H1 (cell line): ENCODE measurements at regions not wholly inside any gene's neighbourhood (a gene's known extent, or its start where the extent isn't known, plus 50 kb on each side); places are given as distances from the start of the nearest gene placed in this dataset.

ENCODE experiments used
- CTCF ChIA-PET: fragments of 300-600 bp; sonication (Branson Sonifier 250); formaldehyde crosslinking; loops from one replicate; lab custom pipeline; 2021; ENCODE audit not compliant: partially characterized antibody; lab: Charles Lee
- POLR2A ChIA-PET: fragments of 300-600 bp; sonication (Branson Sonifier 250); formaldehyde crosslinking; loops from one replicate; lab custom pipeline; 2021; ENCODE audit warnings: inconsistent platforms; ENCODE audit not compliant: partially characterized antibody; lab: Charles Lee
- DNase-seq, 2 experiments: peaks; one replicate each; pipeline versions ENCODE4 v3.0.0 to v3.0.0-alpha.2; 2010 to 2022; ENCODE audit warnings: low spot score in 2 of 2, low read depth in 1 of 2, mixed read lengths in 1 of 2
- FAIRE-seq: peaks from 2 replicates; lab custom pipeline; 2011; peaks lifted over from hg19 to GRCh38; lab: Jason Lieb, UNC
- H2AFZ ChIP-seq: 2 replicates; pipeline ENCODE4 v1.8.1; 2012; ENCODE audit warnings: low read length, inconsistent platforms
- H2AK5ac ChIP-seq: 2 replicates; pipeline ENCODE4 v1.6.1; 2013; ENCODE audit warnings: low read depth, low read length
- H2BK120ac ChIP-seq: replicated peaks from 2 replicates; pipeline ENCODE3; 2013; ENCODE audit warnings: low read depth, low read length, inconsistent platforms
- H2BK12ac ChIP-seq: 2 replicates; pipeline ENCODE4 v1.6.1; 2013; ENCODE audit warnings: low read depth, low read length
- H2BK15ac ChIP-seq: 2 replicates; pipeline ENCODE4 v1.6.1; 2013; ENCODE audit warnings: low read length
- H2BK20ac ChIP-seq: 2 replicates; pipeline ENCODE4 v1.6.1; 2013; ENCODE audit warnings: low read length
- H2BK5ac ChIP-seq: 2 replicates; pipeline ENCODE4 v1.6.1; 2013; ENCODE audit warnings: low read depth, low read length
- H3K14ac ChIP-seq: 2 replicates; pipeline ENCODE4 v1.6.1; 2013; ENCODE audit warnings: inconsistent platforms; ENCODE audit not compliant: insufficient read length
- H3K18ac ChIP-seq: 2 replicates; pipeline ENCODE4 v1.6.1; 2013; ENCODE audit warnings: low read length; ENCODE audit errors: extremely low read depth
- H3K23ac ChIP-seq: 2 replicates; pipeline ENCODE4 v1.6.1; 2013; ENCODE audit warnings: inconsistent platforms; ENCODE audit not compliant: insufficient read length
- H3K23me2 ChIP-seq: 2 replicates; pipeline ENCODE4 v1.6.1; 2013; ENCODE audit warnings: low read depth, low read length
- H3K27ac ChIP-seq: 2 replicates; pipeline ENCODE4 v1.6.1; 2011; ENCODE audit warnings: low read depth, low read length, inconsistent platforms
- H3K27me3 ChIP-seq, 4 experiments: replicated peaks in 1 of 4; 1 replicate in 1 of 4; 2 replicates in 3 of 4; pipeline versions ENCODE4 v1.6.1 to v1.8.1; 2011 to 2013; ENCODE audit warnings: low read length in 3 of 4, mild to moderate bottlenecking in 3 of 4, inconsistent platforms in 2 of 4, mixed read lengths in 2 of 4, moderate library complexity in 1 of 4; ENCODE audit not compliant: control insufficient read depth in 3 of 4, insufficient read depth in 3 of 4; ENCODE audit errors: extremely low read depth in 1 of 4
- H3K36me3 ChIP-seq, 4 experiments: 2 replicates each; pipeline versions ENCODE4 v1.6.1 to v1.8.1; 2011 to 2013; ENCODE audit warnings: mild to moderate bottlenecking in 4 of 4, low read length in 3 of 4, moderate library complexity in 2 of 4, control low read depth in 1 of 4, inconsistent platforms in 1 of 4; ENCODE audit not compliant: insufficient read depth in 4 of 4, control insufficient read depth in 2 of 4
- H3K4ac ChIP-seq: replicated peaks from 2 replicates; pipeline ENCODE3; 2013; ENCODE audit warnings: low read length, low read depth, mixed read lengths, inconsistent platforms; ENCODE audit not compliant: insufficient read length
- H3K4me1 ChIP-seq, 4 experiments: replicated peaks in 1 of 4; 1 replicate in 1 of 4; 2 replicates in 3 of 4; pipeline versions ENCODE4 v1.6.1 to v1.8.1; 2011 to 2013; ENCODE audit warnings: low read length in 3 of 4, inconsistent platforms in 2 of 4, mixed read lengths in 1 of 4; ENCODE audit not compliant: insufficient read depth in 4 of 4, control insufficient read depth in 3 of 4
- H3K4me2 ChIP-seq, 2 experiments: 2 replicates each; pipeline versions ENCODE4 v1.6.1 to v1.8.1; 2011 to 2013; ENCODE audit warnings: low read depth in 2 of 2, low read length in 2 of 2, control low read depth in 1 of 2, inconsistent platforms in 1 of 2, mild to moderate bottlenecking in 1 of 2; ENCODE audit not compliant: insufficient read depth in 1 of 2
- H3K4me3 ChIP-seq, 4 experiments: fragments of 200-600, 300-600 bp in 1 of 4; sonication (generic), shearing (Covaris generic), sonication (Bioruptor Twin) in 1 of 4; 2 replicates each; pipeline versions ENCODE4 v1.5.1 to v1.8.1; 2011 to 2016; ENCODE audit warnings: low read length in 4 of 4, low read depth in 3 of 4, control low read depth in 2 of 4, inconsistent platforms in 2 of 4, mild to moderate bottlenecking in 2 of 4, mixed read lengths in 1 of 4, moderate library complexity in 1 of 4; ENCODE audit not compliant: insufficient read depth in 2 of 4; ENCODE audit errors: extremely low read depth in 1 of 4
- H3K56ac ChIP-seq: replicated peaks from 2 replicates; pipeline ENCODE3; 2013; ENCODE audit warnings: low read depth, mild to moderate bottlenecking, mixed read lengths, low read length, inconsistent platforms; ENCODE audit not compliant: insufficient read length
- H3K79me1 ChIP-seq: 2 replicates; pipeline ENCODE4 v1.6.1; 2013; ENCODE audit warnings: low read depth, low read length, control low read depth
- H3K79me2 ChIP-seq, 2 experiments: 2 replicates each; pipeline versions ENCODE4 v1.6.1 to v1.8.1; 2012 to 2013; ENCODE audit warnings: low read length in 2 of 2, mild to moderate bottlenecking in 2 of 2, inconsistent platforms in 1 of 2; ENCODE audit not compliant: insufficient read depth in 2 of 2, control insufficient read depth in 1 of 2
- H3K9ac ChIP-seq, 4 experiments: replicated peaks in 1 of 4; 1 replicate in 1 of 4; 2 replicates in 3 of 4; pipeline versions ENCODE4 v1.6.1 to v1.8.1; 2011 to 2013; ENCODE audit warnings: low read depth in 3 of 4, low read length in 3 of 4, control low read depth in 2 of 4, mild to moderate bottlenecking in 2 of 4, moderate library complexity in 2 of 4, inconsistent platforms in 1 of 4; ENCODE audit errors: extremely low read depth in 1 of 4
- H3K9me3 ChIP-seq, 2 experiments: 2 replicates each; pipeline versions ENCODE4 v1.6.1 to v1.8.1; 2012 to 2013; ENCODE audit warnings: mild to moderate bottlenecking in 2 of 2, moderate library complexity in 2 of 2, control low read depth in 1 of 2, inconsistent platforms in 1 of 2, low read depth in 1 of 2, low read length in 1 of 2, mixed read lengths in 1 of 2; ENCODE audit not compliant: insufficient read depth in 2 of 2
- H4K20me1 ChIP-seq, 2 experiments: replicated peaks in 1 of 2; 2 replicates each; pipeline versions ENCODE3 to v1.8.1; 2011 to 2013; ENCODE audit warnings: inconsistent platforms in 2 of 2, low read length in 2 of 2, mild to moderate bottlenecking in 1 of 2; ENCODE audit not compliant: insufficient read depth in 2 of 2, control insufficient read depth in 1 of 2
- H4K5ac ChIP-seq: 2 replicates; pipeline ENCODE4 v1.6.1; 2013; ENCODE audit warnings: low read length, low read depth, mixed read lengths, inconsistent platforms; ENCODE audit not compliant: insufficient read length
- H4K8ac ChIP-seq: 2 replicates; pipeline ENCODE4 v1.8.0; 2013; ENCODE audit warnings: mild to moderate bottlenecking, moderate library complexity, low read length, inconsistent platforms; ENCODE audit not compliant: insufficient read depth; ENCODE audit errors: extremely low read depth
- H4K91ac ChIP-seq: replicated peaks from 2 replicates; pipeline ENCODE3; 2013; ENCODE audit warnings: low read length, mixed read lengths, inconsistent platforms; ENCODE audit not compliant: insufficient read length
- CHD1 ChIP-seq: IDR thresholded peaks from 2 replicates; pipeline ENCODE4 v1.6.1; 2012; ENCODE audit warnings: low read depth, low read length, improper control_type of control experiment
- EGR1 ChIP-seq: IDR thresholded peaks from 2 replicates; pipeline ENCODE4 v1.6.1; 2011; ENCODE audit warnings: low read depth, low read length, borderline replicate concordance
- EZH2 ChIP-seq: fragments of 200-600 bp; sonication (generic); IDR thresholded peaks from 2 replicates; pipeline ENCODE4 v1.7.1; 2012; ENCODE audit warnings: low read depth, mild to moderate bottlenecking, moderate library complexity, low read length, inconsistent platforms; ENCODE audit not compliant: severe bottlenecking
- JUND ChIP-seq: IDR thresholded peaks from 2 replicates; pipeline ENCODE4 v1.6.1; 2011; ENCODE audit warnings: mild to moderate bottlenecking, improper control_type of control experiment, low read length
- KDM1A ChIP-seq: fragments of 200-600, 300-600 bp; sonication (generic); IDR thresholded peaks from 2 replicates; pipeline ENCODE4 v1.7.1; 2016; ENCODE audit warnings: mild to moderate bottlenecking, low read length, borderline replicate concordance
- POLR2AphosphoS5 ChIP-seq: IDR thresholded peaks from 2 replicates; pipeline ENCODE4 v1.6.1; 2011; ENCODE audit warnings: low read depth, low read length
- POU5F1 ChIP-seq: IDR thresholded peaks from 2 replicates; pipeline ENCODE4 v1.6.1; 2011; ENCODE audit warnings: low read depth, mild to moderate bottlenecking, low read length, moderate library complexity
- RNF2 ChIP-seq: fragments of 200-900, 300-1000 bp; sonication (generic); IDR thresholded peaks from 2 replicates; pipeline ENCODE4 v1.7.1; 2016; ENCODE audit warnings: borderline replicate concordance, low read depth, mild to moderate bottlenecking, antibody characterized with exemption, low read length; ENCODE audit not compliant: poor library complexity, severe bottlenecking; ENCODE audit errors: missing control alignments
- SIN3A ChIP-seq, 2 experiments: IDR thresholded peaks in 1 of 2; conservative IDR thresholded peaks in 1 of 2; 2 replicates each; pipeline ENCODE4 v1.6.1; 2011 to 2012; ENCODE audit warnings: low read length in 2 of 2, improper control_type of control experiment in 1 of 2, low read depth in 1 of 2, mild to moderate bottlenecking in 1 of 2
- TBP ChIP-seq: IDR thresholded peaks from 2 replicates; pipeline ENCODE4 v1.6.1; 2011; ENCODE audit warnings: low read depth, low read length, improper control_type of control experiment
- WGBS, 2 experiments: shearing (Covaris generic) in 1 of 2; methylation state at CpG; one replicate each; pipeline versions ENCODE4 v1.1.6 to v1.1.7; 2013 to 2015; ENCODE audit warnings: low lambda C conversion rate in 2 of 2, mixed read lengths in 2 of 2, inconsistent platforms in 1 of 2, low coverage in 1 of 2, missing lambda C conversion rate in 1 of 2; ENCODE audit not compliant: insufficient replicate concordance in 2 of 2, insufficient coverage in 1 of 2, insufficient read length in 1 of 2; ENCODE audit errors: extremely low coverage in 1 of 2, missing lambda C conversion rate in 1 of 2; 5-methylcytosine and 5-hydroxymethylcytosine counted together
- TF ChIP-seq, protein P1 (sequence below): IDR thresholded peaks from 2 replicates; pipeline ENCODE4 v1.6.1; 2012; ENCODE audit warnings: low read length, inconsistent platforms
- TF ChIP-seq, protein P2 (sequence below): IDR thresholded peaks from 2 replicates; pipeline ENCODE4 v1.6.1; 2011; ENCODE audit warnings: low read depth, mild to moderate bottlenecking, low read length; ENCODE audit not compliant: insufficient read depth

DNA sequence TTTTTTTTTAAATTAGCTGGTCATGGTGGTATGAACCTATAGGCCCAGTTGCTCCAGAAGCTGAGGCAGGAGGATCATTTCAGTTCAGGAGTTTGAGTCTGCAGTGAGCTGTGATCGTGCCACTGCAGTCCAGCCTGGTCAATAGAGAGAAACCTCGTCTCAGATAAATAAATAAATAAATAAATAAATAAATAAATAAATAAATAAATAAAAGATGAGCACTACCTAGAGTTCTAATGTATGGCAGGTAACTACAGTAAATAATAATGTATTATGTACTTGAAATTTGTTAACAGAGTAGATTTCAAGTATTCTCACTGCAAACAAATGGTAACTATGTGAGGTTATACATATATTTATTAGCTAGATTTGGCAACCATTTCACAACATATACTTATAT lies 697.9 kb upstream of the ID2 start:
- no peak overlapping the region for H3K4me3 ChIP-seq
- no peak overlapping the region for H2BK12ac ChIP-seq
- ChIA-PET POLR2A (no interaction called here), CTCF (interaction anchor here (0.9 to 1.0 kb wide), 2 partner anchors 9 to 12 kb away, joined by 3 to 4 read pairs; no protein-coding TSS in a partner anchor)
- H3K23ac ChIP-seq = no peak overlapping the region
- 87% methylated on average over 2 of the region's 2 CpGs; no CpG with 5 or more reads in 1 of the 2 experiments for WGBS, 2 experiments
- H2BK120ac ChIP-seq = no peak overlapping the region
- H3K9me3 ChIP-seq = no peaks in the 10 kb centered on the region
- no peak overlapping the region for H3K4me2 ChIP-seq
- no peak overlapping the region for H3K27ac ChIP-seq
- no peak for DNase-seq
- H3K79me2 ChIP-seq = no peaks in the 10 kb centered on the region
- H2BK15ac ChIP-seq = no peak overlapping the region
- no peak overlapping the region for H2BK20ac ChIP-seq
- FAIRE-seq = no peak
- H3K56ac ChIP-seq = no peak overlapping the region
- H3K27me3 ChIP-seq = no peaks in the 10 kb centered on the region
- no peaks in the 10 kb centered on the region for H3K36me3 ChIP-seq
- no peak overlapping the region for H4K91ac ChIP-seq
- no peak overlapping the region for H3K14ac ChIP-seq
- no peaks in the 10 kb centered on the region for H3K79me1 ChIP-seq
- H3K18ac ChIP-seq = no peak overlapping the region
- no peaks in the 10 kb centered on the region for H3K23me2 ChIP-seq
- no peak overlapping the region for H2AK5ac ChIP-seq
- H3K4ac ChIP-seq = no peak overlapping the region
- no peaks in the 10 kb centered on the region for H3K4me1 ChIP-seq
- H4K5ac ChIP-seq = no peak overlapping the region
- no peak overlapping the region for H2BK5ac ChIP-seq
- H4K20me1 ChIP-seq = no peaks in the 10 kb centered on the region
- H4K8ac ChIP-seq = no peak overlapping the region
- H3K9ac ChIP-seq = no peak overlapping the region
- no peak overlapping the region for H2AFZ ChIP-seq
- TF ChIP-seq POU5F1 = no peak
- no peak for TF ChIP-seq POLR2AphosphoS5
- TF ChIP-seq, protein P1, sequence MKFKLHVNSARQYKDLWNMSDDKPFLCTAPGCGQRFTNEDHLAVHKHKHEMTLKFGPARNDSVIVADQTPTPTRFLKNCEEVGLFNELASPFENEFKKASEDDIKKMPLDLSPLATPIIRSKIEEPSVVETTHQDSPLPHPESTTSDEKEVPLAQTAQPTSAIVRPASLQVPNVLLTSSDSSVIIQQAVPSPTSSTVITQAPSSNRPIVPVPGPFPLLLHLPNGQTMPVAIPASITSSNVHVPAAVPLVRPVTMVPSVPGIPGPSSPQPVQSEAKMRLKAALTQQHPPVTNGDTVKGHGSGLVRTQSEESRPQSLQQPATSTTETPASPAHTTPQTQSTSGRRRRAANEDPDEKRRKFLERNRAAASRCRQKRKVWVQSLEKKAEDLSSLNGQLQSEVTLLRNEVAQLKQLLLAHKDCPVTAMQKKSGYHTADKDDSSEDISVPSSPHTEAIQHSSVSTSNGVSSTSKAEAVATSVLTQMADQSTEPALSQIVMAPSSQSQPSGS = no peak
- TF ChIP-seq TBP = no peak
- no peak for TF ChIP-seq KDM1A
- TF ChIP-seq RNF2 = no peak
- no peak for TF ChIP-seq SIN3A (conservative IDR thresholded peaks at IDR 0.05 in 1 of 2, IDR thresholded peaks at IDR 0.05 in 1 of 2; ENCODE audit: low read depth in 1 of 2, low read length in 2 of 2)
- TF ChIP-seq EGR1 = no peak
- TF ChIP-seq, protein P2, sequence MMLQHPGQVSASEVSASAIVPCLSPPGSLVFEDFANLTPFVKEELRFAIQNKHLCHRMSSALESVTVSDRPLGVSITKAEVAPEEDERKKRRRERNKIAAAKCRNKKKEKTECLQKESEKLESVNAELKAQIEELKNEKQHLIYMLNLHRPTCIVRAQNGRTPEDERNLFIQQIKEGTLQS = no peak
- no peak for TF ChIP-seq EZH2
- TF ChIP-seq JUND = no peak
- no peak for TF ChIP-seq CHD1
